ENCODE measurements at regions not wholly inside any gene's neighbourhood (a gene's known extent, or its start where the extent isn't known, plus 50 kb on each side); places are given as distances from the start of the nearest gene placed in this dataset.

DNA sequence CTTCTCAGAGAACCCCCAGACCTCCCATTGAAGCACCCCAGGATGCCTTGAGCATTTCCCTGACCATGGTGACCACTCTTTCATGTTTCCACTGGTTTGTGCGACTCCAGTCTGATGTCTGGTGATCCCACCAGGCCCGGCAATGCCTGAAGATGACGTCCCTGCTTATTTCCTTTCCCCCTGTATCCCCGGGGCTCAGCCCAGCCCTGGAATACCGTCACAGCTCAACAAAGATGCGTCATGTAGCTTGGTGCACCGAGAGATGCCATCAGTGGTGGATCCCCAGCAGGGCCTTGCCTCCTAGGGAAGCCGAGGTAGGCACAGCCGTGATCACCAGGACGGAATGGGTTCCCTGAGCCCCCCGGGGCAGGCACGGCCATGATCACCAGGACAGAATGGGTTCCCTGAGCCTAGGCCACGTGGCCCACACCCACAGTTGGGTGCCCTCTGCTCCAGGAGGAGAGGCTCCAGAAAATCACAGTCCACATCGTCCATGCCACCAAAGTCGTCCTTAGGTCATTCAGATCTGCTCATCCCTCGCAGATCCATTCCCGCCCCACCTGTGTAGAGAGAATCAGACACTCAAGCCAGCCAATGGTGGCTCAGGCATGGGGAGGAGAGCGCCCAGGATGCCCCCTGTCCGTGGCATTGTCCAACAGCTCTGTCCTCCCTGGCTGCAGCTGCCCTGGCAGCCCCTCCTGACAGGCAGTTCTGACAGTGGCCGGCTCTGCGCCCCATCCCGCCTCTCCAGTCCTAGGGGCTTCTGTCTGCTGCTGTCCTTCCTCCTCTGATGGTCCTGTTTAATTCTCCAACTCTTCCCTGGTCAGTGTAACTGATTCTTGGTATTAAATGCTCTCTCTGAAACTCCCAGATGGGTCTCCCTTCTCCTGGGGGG lies 261.1 kb downstream of the RBFOX3 start:
- no peak for DNase-seq (ENCODE audit: low spot score)

GRCh38 chr17:79342376-79342775 lies 267.8 kb downstream of the ENGASE start:
- DNase-seq (ENCODE audit: low spot score), result no peak

- DNase-seq (ENCODE audit: low spot score), result no peak
Observed at GRCh38 chr17:79341816-79342215, 267.2 kb downstream of the ENGASE start.

GRCh38 chr17:79341222-79341780 lies 266.7 kb downstream of the ENGASE start:
- no peak for DNase-seq (ENCODE audit: low spot score)

DNA sequence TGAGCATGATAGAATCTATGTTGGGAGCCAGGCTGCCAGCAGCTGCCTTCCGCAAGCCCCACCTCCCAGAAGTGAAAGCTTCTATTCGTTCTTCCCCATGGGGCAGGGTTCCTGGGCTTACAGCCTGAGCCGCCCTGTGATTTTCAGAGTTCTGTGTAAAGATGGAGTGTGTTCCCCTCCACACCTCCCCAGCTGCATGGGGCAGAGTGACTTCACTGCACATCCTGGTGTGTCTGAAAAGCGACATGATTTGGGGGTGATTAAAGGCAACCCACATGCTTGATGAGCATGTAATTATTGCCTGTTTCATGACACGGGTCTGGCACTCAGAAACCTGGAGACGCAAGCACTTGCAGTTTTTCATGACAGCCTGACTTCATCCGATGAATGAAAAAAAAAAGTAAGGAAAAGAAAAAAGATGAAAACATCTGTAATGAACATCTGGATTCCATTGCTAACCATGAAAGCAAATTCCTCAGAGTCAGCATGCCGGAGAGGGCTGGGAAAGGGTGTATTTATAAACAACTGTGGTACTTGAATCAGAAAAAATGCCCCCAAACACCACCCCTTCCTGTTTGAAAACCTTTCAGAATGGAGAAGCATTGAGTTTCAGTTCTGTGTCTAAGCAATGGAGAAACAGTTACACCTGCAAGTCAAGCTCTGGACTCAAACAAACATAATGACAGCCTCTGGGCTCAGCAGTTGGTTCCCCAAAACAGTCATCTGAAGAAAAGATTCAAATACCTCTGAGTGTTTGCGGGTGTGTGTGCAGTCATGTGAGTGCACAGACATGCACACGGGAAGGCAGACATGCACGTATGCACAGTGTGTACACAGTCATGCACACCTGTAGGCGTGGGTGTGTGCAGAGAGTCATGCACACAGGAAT lies 266.0 kb downstream of the ENGASE start:
- no peak for DNase-seq (ENCODE audit: low spot score)

- no peak for DNase-seq (ENCODE audit: low spot score)
Observed at GRCh38 chr17:79339321-79339720, 264.7 kb downstream of the ENGASE start.

GRCh38 chr17:79338604-79339003 lies 264.0 kb downstream of the ENGASE start:
- no peak for DNase-seq (ENCODE audit: low spot score)

DNA sequence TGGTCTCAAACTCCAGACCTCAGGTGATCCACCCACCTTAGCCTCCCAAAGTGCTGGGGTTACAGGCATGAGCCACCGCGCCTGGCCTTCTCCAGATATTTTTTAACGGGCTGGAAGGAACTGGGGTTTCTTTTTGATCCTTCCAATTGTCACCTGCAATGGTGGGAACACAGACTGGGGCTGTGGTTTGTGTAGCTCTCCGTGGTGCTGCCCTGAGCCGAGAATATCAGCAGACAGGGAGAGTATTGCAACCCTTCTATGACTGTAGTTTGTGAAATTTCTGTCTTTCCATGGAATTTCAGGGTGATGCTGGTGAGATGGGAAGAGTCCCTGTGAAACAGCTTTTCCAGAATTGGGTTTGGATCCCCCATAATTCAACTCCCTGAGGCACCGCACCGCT lies 263.5 kb downstream of the ENGASE start:
- no peak for DNase-seq (ENCODE audit: low spot score)

DNA sequence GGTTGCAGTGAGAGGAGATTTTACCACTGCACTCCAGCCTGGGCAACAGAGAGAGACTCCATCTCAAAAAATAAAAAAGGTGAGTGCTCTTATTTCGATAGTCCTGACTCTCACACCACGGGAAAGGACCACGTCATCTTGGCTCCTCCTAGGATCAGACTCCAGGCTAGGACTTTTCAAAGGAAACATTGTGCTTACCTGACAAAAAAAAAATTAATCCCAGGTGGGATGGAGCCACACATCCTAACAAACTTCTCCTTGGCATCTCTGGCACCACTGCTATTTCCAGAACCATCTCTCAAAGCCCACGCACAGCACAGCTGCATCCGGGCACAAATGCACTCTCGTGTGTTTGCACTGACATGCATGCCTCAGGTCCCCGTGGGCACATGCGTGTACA lies 262.4 kb downstream of the ENGASE start:
- DNase-seq (ENCODE audit: low spot score), result no peak

DNA sequence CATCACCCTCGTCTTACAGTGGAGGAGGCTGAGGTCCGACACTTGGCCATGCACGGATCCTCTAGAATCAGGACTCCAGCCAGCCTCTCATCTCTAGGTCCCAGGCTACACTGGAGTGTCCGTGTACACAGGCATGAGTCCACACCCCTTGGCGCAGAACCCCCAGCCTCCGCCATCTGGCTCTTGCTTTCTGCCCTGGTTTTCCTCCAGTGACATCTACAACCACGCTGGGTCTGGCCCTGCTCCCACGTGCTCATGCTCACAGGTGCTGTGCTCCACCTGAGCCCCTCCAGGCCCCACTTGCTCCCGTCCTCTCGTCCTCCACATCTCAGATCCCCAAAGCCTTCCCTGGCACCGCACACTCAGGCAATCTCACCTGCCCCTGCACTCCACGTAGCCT lies 260.8 kb downstream of the ENGASE start:
- DNase-seq (ENCODE audit: low spot score), result no peak

- no peak for DNase-seq (ENCODE audit: low spot score)
Observed at GRCh38 chr17:79332011-79332554, 257.5 kb downstream of the ENGASE start.

DNA sequence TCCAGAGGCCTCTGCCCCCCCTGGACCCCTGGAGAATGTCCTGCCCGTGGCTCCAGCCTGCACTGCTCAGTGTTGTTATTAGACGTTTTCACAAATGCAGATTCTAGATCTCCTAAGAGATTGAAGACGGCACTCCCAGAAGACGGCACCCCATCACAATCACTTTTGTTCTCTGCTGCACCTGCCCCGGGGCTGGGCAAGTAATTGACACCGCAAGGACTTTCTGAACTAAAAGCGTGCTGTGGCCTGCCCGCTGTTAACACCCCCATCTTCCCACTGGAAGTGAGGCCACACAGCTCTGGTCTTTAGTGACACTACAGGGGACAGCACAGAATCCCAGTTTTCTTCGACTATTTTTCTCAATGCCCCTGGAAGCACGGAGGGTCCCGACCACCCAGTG lies 256.9 kb downstream of the ENGASE start:
- no peak for DNase-seq (ENCODE audit: low spot score)

- DNase-seq (ENCODE audit: low spot score), result no peak
Observed at GRCh38 chr17:79330696-79331095, 256.1 kb downstream of the ENGASE start.

GRCh38 chr17:79330229-79330628 lies 255.6 kb downstream of the ENGASE start:
- no peak for DNase-seq (ENCODE audit: low spot score)

GRCh38 chr17:79326814-79327213 lies 252.2 kb downstream of the ENGASE start:
- DNase-seq (ENCODE audit: low spot score), result no peak

- DNase-seq (ENCODE audit: low spot score), result peak; percentile 40
Observed at GRCh38 chr17:79325709-79326430, 251.2 kb downstream of the ENGASE start.

- DNase-seq (ENCODE audit: low spot score), result no peak
Observed at GRCh38 chr17:79324194-79324593, 249.6 kb downstream of the ENGASE start.

GRCh38 chr17:79323566-79323965 lies 248.9 kb downstream of the ENGASE start:
- DNase-seq (ENCODE audit: low spot score), result no peak

DNA sequence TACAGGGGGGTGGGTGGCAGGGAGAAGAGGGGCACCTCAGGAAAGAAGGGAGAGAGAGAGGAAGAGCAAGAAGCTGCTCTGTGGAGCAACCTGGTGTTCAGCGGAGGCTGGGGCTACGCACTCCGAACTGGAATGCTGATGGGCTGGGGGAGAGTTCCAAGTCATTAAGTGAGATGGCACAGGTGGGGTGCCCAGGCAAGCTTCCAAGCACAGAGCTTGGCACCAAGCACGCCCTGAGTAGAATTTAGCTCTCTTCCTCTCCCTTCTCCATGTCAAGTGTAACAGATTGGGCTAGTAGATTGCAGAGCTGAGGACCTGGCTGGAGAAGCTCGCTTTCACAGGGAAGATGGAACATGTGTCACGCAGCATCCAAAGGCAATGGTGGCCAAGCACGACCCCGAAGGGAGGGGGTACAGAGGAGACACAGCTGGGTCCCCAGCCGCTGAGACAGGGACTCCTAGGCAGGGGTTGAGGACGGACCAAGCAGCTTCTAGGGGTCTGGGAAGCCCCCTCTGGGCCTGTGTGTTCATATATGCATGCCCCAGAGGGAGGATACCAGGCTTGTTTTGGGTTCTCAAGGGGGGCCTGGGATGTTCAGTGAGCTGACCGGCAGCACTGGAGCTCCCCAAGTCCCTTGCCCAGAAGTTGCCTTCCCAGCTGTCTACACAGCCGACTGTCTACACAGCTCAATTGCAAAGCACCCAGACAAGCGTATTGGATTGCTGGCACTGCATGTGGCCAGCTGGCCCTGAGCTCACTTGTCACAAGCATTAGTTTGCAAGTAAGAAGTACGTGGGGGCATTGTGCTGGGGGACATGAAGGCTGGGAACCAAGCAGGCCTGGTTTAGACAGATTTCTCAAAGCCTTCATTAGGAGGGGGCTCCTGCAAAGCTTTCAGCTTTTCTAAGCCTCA lies 247.8 kb downstream of the ENGASE start:
- DNase-seq (ENCODE audit: low spot score), result no peak

DNA sequence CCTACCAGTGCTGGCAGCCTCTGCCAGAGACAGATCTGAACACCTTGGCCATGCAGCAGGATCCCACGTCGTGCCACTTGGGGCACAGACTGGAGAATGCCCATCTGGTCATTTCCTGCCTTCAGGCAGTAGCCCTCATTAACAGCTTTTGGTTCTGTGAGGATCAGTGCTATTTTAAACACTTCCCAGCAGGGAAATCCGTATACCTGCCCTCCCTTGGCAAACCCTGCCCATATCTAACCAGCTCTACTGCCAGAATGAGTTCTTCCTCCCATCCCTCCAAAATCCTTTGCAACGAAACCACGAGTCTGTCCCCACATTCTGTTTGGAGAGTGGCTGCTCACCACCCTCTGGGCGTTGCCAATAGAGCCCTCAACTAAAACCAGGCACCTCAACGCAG lies 245.7 kb downstream of the ENGASE start:
- no peak for DNase-seq (ENCODE audit: low spot score)
